Fibroblast of skin of right biceps (primary cell): ENCODE measurements at regions not wholly inside any gene's neighbourhood (a gene's known extent, or its start where the extent isn't known, plus 50 kb on each side); places are given as distances from the start of the nearest gene placed in this dataset.
"Not testable (repeated sequence)": the region's sequence is repeated elsewhere in the genome, so short reads cannot be mapped to it uniquely, and the experiment has no call there.

Source experiments
- DNase-seq: peaks from one replicate; pipeline ENCODE4 v3.0.0-alpha.2; 2013

- DNase-seq, result no peak
Measured at GRCh38 chr18:60060026-60060425, 160.2 kb downstream of the PMAIP1 start.

DNA sequence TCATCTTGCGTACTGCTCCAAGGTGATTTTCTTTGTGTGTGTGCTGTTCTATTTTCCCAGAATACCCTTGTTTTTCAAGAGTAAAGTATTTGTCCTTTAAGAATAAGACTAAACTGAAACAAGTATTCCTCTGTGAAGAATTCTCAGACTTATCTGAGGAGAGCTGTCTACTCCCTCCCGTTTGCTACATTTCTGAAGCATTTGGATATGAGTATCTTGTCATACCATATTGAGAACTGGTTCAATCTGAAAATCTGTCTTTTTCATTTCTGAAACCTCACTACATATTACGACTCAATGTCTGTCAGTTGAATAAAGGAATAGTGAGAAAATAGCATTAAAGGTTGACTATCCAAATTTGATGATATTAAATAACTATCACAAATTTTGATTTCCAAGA, 159.4 kb downstream of the PMAIP1 start:
- no peak for DNase-seq

DNA sequence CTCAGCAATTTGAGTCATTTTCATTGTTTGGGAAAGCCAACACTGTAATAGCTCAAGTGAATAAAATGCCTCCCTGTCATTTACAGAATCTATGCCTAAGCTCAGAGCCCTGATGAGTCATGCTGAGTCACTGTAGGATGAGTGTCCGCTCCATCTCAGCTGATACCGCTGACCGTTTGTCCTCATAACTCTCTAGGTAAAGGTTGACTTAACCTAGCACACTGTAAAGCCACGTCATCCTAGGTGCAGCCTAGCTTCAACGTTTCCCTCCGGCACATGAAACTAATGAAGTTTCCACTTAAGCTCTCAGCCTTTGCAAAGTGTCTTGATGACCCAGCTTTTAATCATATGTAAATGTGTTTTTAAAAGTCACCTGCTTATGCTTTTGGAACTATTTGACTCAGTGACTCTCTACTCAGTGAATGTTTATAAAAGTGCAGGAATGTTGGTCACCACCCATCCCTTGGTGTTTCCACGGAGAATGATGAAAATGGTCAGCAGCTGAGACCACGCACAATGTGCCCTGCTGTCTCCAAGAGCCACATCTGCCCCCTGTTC, 154.0 kb downstream of the PMAIP1 start:
- DNase-seq, result peak; percentile 96

- no peak for DNase-seq
Measured at GRCh38 chr18:60050821-60051220, 151.0 kb downstream of the PMAIP1 start.

DNA sequence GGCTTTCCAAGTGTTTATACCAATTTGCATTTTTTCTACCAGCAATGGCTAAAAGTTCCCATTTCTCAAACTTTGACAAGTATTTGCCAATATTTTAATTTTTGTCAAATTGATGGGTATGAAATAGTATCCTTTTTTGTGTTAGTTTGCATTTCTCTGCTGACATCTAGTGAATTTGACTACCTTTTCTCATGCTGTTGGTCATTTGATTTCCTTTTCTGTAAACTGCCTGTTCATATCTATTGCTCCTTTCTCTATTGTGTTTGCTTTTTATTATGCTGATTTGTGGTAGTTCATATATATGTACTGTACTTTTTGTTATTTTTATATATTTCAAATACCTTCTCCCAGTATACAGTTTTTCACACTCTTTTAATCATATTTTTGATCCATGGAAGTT, 149.4 kb downstream of the PMAIP1 start:
- no peak for DNase-seq

- peak; percentile 66 for DNase-seq
Measured at GRCh38 chr18:60047556-60047955, 147.8 kb downstream of the PMAIP1 start.

DNA sequence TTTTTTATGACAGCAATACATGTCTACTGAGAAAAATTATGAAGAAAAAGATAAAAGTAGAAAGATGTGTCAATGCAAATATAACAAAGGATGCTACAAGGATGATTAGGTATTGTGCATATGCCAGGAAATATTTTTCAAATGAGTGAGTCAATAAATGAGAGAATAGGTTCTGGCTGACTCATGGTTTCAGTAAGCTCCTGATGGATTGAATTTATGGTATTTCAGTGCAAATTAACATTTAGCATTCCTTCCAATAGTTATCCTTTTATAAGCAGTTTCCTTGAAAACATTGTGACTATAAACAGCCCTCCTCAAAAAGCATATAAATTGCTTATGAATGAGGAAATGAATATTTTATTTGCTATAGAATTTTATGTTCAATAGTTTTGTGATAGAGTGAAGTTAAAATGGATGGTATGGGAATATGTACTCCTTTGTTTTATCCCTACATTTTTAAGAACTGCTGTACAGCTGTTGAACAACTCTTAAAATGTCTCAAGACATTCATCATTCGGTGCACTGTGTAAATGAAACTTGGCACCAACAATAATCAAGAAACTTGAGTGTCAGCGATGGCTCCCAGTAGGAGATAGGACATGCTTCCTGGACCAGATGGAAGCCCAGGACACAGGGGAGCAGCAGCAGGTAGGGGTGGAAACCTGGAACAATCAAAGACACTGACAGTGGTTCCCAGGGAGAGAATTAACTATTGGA, 144.7 kb downstream of the PMAIP1 start:
- peak; percentile 94 for DNase-seq

- DNase-seq, result peak; percentile 85
Measured at GRCh38 chr18:60040971-60041370, 141.2 kb downstream of the PMAIP1 start.

DNA sequence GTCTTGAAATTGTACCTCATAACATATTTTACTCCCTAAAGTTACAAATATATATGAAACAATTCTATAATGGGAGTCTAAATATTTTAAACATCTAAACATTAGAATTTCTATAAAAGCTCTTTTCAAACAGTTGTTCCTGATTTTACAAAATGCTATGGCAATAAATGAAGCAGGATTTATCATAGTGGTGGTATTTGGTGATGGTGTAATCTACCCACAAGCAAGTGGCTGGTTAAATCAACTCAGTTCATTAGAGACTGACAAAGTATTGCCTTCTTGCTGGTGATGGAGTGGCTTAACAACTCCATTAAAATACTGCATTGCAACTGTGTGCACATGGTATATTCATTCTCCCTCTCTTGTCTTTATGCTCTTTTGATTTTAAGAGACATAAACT, 138.9 kb downstream of the PMAIP1 start:
- peak; percentile 54 for DNase-seq

GRCh38 chr18:60027397-60027796, 127.6 kb downstream of the PMAIP1 start:
- no peak for DNase-seq

DNA sequence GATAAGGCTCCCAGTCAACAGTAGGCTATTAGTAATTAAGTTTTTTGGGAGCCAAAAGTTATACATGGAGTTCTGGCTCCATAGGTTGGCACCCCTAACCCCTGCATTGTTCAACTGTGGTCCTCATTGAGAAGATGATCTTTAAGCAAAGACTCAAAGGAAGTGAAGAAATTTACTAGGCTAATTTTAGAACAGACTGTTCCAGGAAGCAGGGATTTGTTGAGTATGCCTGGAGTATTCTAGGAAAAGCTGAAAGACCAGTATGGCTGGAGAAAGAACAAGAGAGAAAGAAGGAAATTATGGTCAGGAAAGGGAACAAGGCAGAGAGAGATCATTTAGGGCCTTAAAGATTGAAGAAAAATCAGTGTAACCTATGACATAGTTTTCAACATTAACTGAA, 125.1 kb downstream of the PMAIP1 start:
- DNase-seq, result peak; percentile 36

DNA sequence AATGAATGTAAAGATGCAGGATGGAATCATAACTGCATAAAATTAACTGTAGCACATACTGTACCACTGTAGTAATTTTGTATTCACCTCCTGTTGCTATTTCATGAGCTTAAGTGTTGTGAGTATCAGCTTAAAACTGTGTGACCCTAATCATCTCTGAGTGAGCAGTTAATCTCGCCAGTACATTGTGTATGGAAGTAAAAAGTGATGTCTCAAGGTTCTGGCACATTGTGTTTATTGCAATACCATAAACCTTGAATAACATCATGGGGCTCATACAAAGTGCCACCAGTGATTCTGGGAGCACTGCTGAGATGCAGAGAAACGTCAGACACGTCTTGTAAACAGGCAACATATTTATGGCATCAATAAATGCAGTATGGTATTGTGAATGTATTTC, 124.5 kb downstream of the PMAIP1 start:
- DNase-seq, result no peak

- peak; percentile 75 for DNase-seq
Measured at GRCh38 chr18:60022671-60023276, 123.0 kb downstream of the PMAIP1 start.

- no peak for DNase-seq
Measured at GRCh38 chr18:60021556-60021955, 121.8 kb downstream of the PMAIP1 start.

DNA sequence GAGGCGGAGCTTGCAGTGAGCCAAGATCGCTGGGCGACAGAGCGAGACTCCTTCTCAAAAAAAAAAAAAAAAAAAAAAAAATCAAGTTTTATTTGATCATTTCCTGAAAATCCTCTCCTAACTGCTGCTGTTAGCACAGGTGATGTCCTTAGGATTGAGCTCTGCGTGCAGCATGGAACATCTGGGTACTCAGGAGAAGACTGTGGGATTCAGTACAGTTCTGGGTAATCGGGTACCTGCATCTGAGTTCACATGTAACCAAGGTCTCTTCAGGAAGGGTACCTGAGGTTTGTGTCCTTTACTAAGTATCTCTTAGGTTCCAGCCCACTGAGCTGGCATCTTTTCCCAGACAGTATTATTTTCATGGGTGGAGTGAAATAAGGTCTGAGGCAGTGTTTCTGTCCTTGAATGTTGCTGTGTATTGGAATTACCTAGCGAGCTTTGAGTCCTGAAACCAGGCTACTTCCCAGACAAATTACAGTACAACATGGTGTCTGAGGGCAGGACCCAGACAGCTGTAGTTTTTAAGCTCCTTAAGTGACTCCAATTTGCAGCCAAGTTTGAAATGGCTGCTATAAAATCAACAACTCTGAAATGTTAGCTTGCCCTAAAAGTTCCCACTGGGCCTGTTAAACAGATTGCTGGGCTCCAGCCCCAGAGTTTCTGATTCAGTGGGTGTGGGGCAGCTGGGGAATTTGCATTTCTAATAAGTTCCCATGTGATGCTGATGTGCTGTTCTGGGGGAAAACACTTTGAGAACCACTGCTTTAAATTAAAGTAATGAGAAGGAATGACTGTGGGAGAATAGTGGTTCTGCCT, 120.5 kb downstream of the PMAIP1 start:
- DNase-seq, result peak; percentile 76

DNA sequence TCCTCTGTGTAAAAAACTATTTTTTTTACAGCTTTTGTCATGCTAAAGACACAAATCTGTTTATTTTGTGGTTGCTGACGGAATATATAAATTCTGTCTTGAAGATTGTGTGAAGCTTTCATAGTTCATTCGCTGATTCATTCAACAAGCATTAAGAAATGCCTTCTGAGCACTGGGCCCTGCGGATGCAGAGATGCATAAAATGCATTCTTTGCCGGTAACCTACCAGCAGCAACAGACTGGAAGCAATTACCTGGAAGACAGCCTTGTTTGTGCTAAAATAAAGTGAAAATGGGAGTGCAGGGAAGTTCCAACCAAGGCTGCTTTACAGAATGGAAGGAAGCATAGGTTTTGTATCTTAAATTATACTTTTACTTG, 119.7 kb downstream of the PMAIP1 start:
- peak; percentile 94 for DNase-seq

DNA sequence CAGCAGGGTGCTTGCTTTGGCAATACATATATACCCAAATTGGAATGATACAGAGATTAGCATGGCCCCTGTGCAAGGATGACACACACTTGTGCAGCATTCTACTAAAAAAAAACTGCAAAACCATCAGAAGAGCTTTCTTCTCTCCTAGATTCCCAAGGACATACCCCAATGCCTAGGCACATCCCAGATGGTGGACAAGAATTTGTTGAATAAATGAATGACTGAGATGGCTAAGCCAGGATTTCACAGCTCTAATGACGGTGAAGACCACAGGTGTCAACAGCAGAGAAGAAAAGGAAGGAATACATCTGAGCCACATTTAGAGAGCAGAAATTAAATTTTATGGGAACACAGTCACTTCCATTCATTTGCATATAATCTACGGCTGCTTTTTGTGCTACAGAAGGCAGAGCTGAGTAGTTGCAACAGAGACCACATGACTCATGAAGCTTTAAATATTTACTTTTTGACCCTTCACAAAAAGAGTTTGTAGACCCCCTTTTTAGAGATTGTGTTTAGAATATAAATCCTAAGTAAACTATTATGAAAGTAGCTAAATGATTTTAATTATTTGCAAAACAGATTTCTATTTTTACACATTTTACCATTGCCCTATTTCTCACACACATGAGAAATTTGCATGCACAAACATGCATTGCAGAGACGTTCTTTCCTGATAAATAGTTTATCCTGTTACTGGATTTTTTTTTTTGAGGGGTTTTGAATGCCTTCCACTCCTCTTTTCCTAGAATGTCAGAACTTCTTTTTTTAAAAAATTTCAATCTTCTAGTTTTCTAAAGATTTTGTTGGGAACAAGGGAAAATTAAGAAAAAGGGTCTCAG, 119.0 kb downstream of the PMAIP1 start:
- DNase-seq, result peak; percentile 60

GRCh38 chr18:60018134-60018533, 118.3 kb downstream of the PMAIP1 start:
- not testable (repeated sequence) for DNase-seq

DNA sequence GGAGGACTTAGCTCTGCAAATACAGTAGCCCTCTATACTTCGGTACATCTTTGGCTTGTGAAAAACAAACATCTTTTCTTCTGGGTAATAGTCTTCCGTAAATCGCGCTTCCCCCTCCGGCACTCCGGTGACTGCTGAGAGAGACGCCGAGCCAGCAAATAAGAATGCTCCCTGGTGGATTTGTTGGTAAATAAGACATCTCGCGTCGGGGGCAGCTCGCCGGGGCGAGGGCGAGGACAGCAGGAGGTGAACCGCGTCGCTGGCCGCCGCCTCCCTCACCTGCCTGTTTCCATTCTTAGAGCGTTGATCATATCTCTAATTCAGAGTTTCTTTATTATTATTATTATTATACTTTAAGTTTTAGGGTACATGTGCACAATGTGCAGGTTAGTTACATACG, 117.6 kb downstream of the PMAIP1 start:
- no peak for DNase-seq

GRCh38 chr18:60015826-60016225, 116.0 kb downstream of the PMAIP1 start:
- not testable (repeated sequence) for DNase-seq

DNA sequence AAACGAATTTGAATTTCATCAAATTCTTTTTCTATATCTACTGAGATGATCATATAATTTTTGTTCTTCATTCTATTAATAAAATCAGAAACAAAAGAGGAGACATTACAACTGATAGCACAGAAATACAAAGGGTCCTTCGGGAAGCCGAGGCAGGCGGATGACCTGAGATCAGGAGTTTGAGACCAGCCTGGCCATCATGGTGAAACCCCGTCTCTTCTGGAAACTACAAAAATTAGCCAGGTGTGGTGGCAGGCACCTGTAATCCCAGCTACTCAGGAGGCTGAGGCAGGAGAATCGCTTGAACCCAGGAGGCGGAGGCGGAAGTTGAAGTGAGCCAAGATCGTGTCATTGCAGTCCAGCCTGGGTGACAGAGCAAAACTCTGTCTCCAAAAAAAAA, 113.4 kb downstream of the PMAIP1 start:
- DNase-seq, result not testable (repeated sequence)

DNA sequence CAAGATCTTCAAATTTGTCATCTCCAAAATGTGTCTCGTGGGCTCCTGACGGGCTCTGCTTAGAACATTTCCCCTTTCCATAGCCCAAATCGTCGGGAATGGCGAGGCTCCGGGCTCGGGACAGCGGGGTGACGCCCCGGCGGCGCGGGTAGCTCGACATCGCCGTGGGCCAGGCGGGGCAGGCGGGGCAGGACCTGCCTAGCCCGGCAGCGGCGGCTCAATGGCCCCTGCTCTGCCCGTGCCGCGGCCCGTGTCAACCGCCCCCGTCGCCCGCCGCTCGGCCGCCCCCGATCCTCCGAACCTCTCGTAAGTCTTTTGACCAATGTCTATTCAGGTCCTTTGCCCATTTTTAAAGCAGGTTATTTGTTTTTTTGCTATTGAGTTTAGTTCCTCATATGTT, 111.2 kb downstream of the PMAIP1 start:
- no peak for DNase-seq

DNA sequence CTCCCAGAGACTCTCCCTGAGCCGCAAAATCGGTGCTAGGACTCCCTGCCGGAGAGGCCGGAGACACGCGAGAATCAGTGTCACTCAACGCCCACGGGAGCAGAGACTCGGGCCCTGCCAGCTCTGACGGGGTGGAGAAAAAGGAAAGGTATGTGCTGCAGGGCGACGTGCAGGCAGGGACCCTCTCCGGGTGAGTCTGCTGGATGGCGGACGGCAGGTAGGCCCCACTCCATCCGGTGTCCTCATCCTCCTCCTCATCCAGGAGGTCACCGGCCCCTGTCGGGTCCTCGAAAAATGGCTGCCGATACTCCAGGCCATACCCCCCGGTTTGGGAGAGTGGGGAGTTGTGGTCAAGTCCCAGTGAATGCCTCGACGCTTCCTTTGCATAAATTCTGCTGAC, 110.7 kb downstream of the PMAIP1 start:
- DNase-seq, result no peak
